HG02642 (cell line): ENCODE measurements at regions not wholly inside any gene's neighbourhood (a gene's known extent, or its start where the extent isn't known, plus 50 kb on each side); places are given as distances from the start of the nearest gene placed in this dataset.
A peak's percentile ranks its signal among the peaks of the same experiment; 100 is the strongest.

Experiments used
- ATAC-seq: cut with Tn5 transposase; IDR thresholded peaks from one replicate; pipeline ENCODE4 v1.9.1; 2021; ENCODE audit warnings: mild to moderate bottlenecking; ENCODE audit not compliant: unreplicated experiment, poor library complexity

- no peak for ATAC-seq
These were observed 61.2 kb downstream of the MAGED1 start for GRCh38 chrX:51954592-51954991.

- ATAC-seq, result peak; percentile 97
These were observed 61.8 kb downstream of the MAGED1 start for GRCh38 chrX:51955200-51955599.

GRCh38 chrX:51956441-51956840 lies 63.0 kb downstream of the MAGED1 start:
- ATAC-seq, result no peak

- no peak for ATAC-seq
These were observed 81.9 kb downstream of the MAGED1 start for GRCh38 chrX:51975360-51975759.

- no peak for ATAC-seq
These were observed 82.4 kb downstream of the MAGED1 start for GRCh38 chrX:51975811-51976210.

GRCh38 chrX:51976503-51976902 lies 83.1 kb downstream of the MAGED1 start:
- no peak for ATAC-seq
